Endothelial cell of umbilical vein (primary cell): ENCODE measurements at regions not wholly inside any gene's neighbourhood (a gene's known extent, or its start where the extent isn't known, plus 50 kb on each side); places are given as distances from the start of the nearest gene placed in this dataset.

Experiments
- BruUV-seq: library from RNA; stranded (reverse); fragments of 400-500 nt; replicated peaks from 2 replicates; lab custom pipeline; 2021; lab: Mats Ljungman, UMichigan
- CTCF ChIA-PET: fragments of 300-600, 350-600 bp; sonication (Branson Sonifier 250); formaldehyde crosslinking; loops from one replicate; lab custom pipeline; 2021; ENCODE audit warnings: antibody characterized with exemption, inconsistent platforms; lab: Charles Lee
- POLR2A ChIA-PET: fragments of 300-600, 350-600 bp; sonication (Branson Sonifier 250); formaldehyde crosslinking; loops from one replicate; lab custom pipeline; 2021; ENCODE audit warnings: antibody characterized with exemption, inconsistent platforms; lab: Charles Lee
- DNase-seq: peaks from one replicate; pipeline ENCODE4 v3.0.0-alpha.2; 2011; ENCODE audit warnings: low read depth, low spot score
- FAIRE-seq: peaks from 2 replicates; lab custom pipeline; 2011; peaks lifted over from hg19 to GRCh38; lab: Jason Lieb, UNC
- H2AFZ ChIP-seq: 2 replicates; pipeline ENCODE4 v1.6.0; 2012; ENCODE audit warnings: low read depth, low read length, control low read depth, inconsistent platforms
- H3K27ac ChIP-seq: 2 replicates; pipeline ENCODE4 v1.5.1; 2011; ENCODE audit warnings: low read depth, mild to moderate bottlenecking, control low read depth, low read length, moderate library complexity; ENCODE audit not compliant: insufficient read depth
- H3K27me3 ChIP-seq, 2 experiments: 2 replicates each; pipeline versions ENCODE4 v1.6.0 to v1.6.1; 2011; ENCODE audit warnings: low read length in 2 of 2, mixed read lengths in 1 of 2; ENCODE audit not compliant: control insufficient read depth in 2 of 2, insufficient read depth in 2 of 2
- H3K36me3 ChIP-seq, 2 experiments: 2 replicates in 1 of 2; 3 replicates in 1 of 2; pipeline ENCODE4 v1.5.1; 2011; ENCODE audit warnings: low read length in 2 of 2, mild to moderate bottlenecking in 1 of 2, moderate library complexity in 1 of 2; ENCODE audit not compliant: control insufficient read depth in 2 of 2, insufficient read depth in 2 of 2; ENCODE audit errors: extremely low read depth in 1 of 2
- H3K4me1 ChIP-seq: 3 replicates; pipeline ENCODE4 v1.5.1; 2011; ENCODE audit warnings: mild to moderate bottlenecking, low read length; ENCODE audit not compliant: control insufficient read depth, insufficient read depth; ENCODE audit errors: extremely low read depth
- H3K4me2 ChIP-seq: 2 replicates; pipeline ENCODE4 v1.6.1; 2011; ENCODE audit warnings: low read length, control low read depth, mixed read lengths; ENCODE audit not compliant: insufficient read depth
- H3K4me3 ChIP-seq, 3 experiments: fragments of 200-600 bp in 1 of 3; sonication (generic), shearing (Covaris generic) in 1 of 3; replicated peaks in 1 of 3; 2 replicates each; pipeline ENCODE4 v1.5.1; 2011 to 2016; ENCODE audit warnings: control low read depth in 3 of 3, low read length in 3 of 3, mild to moderate bottlenecking in 2 of 3, inconsistent platforms in 1 of 3, low read depth in 1 of 3, moderate library complexity in 1 of 3; ENCODE audit not compliant: insufficient read depth in 1 of 3
- H3K79me2 ChIP-seq: 2 replicates; pipeline ENCODE4 v1.6.0; 2012; ENCODE audit warnings: low read length, inconsistent platforms; ENCODE audit not compliant: control insufficient read depth, insufficient read depth
- H3K9ac ChIP-seq: replicated peaks from 2 replicates; pipeline ENCODE3; 2011; ENCODE audit warnings: low read length, control low read depth; ENCODE audit not compliant: insufficient read depth; ENCODE audit errors: extremely low read depth
- H3K9me1 ChIP-seq: replicated peaks from 3 replicates; pipeline ENCODE4 v1.6.0; 2011; ENCODE audit warnings: mild to moderate bottlenecking, low read length; ENCODE audit not compliant: control insufficient read depth, insufficient read depth; ENCODE audit errors: extremely low read depth
- H3K9me3 ChIP-seq: replicated peaks from 2 replicates; pipeline ENCODE4 v1.5.1; 2012; ENCODE audit warnings: low read length, inconsistent platforms; ENCODE audit not compliant: control insufficient read depth, insufficient read depth
- H4K20me1 ChIP-seq: replicated peaks from 2 replicates; pipeline ENCODE3; 2011; ENCODE audit warnings: mild to moderate bottlenecking, low read length; ENCODE audit not compliant: control insufficient read depth, insufficient read depth; ENCODE audit errors: extremely low read depth
- EZH2 ChIP-seq: IDR thresholded peaks from 2 replicates; pipeline ENCODE4 v1.6.1; 2012; ENCODE audit warnings: borderline replicate concordance, low read depth, mild to moderate bottlenecking, moderate library complexity, low read length, inconsistent platforms; ENCODE audit not compliant: severe bottlenecking
- FOS ChIP-seq: IDR thresholded peaks from 2 replicates; pipeline ENCODE4 v1.6.1; 2011; ENCODE audit warnings: mild to moderate bottlenecking, low read length, moderate library complexity, borderline replicate concordance; ENCODE audit not compliant: insufficient read depth
- GATA2 ChIP-seq: IDR thresholded peaks from 2 replicates; pipeline ENCODE4 v1.7.0; 2011; ENCODE audit warnings: low read depth, mild to moderate bottlenecking, moderate library complexity, mixed read lengths, low read length; ENCODE audit not compliant: insufficient read length, insufficient read depth
- JUN ChIP-seq: IDR thresholded peaks from 2 replicates; pipeline ENCODE4 v1.6.1; 2011; ENCODE audit warnings: borderline replicate concordance, low read depth; ENCODE audit not compliant: insufficient read length, insufficient read depth
- MYC ChIP-seq: IDR thresholded peaks from one replicate; pipeline ENCODE4 v1.6.1; 2011; ENCODE audit warnings: mild to moderate bottlenecking, low read depth, low read length
- POLR2A ChIP-seq: IDR thresholded peaks from 2 replicates; pipeline ENCODE4 v1.6.1; 2012; ENCODE audit warnings: low read depth, mild to moderate bottlenecking, control low read depth, low read length
- POLR2AphosphoS5 ChIP-seq: IDR thresholded peaks from 2 replicates; pipeline ENCODE4 v1.6.1; 2012; ENCODE audit warnings: low read depth, mild to moderate bottlenecking, control low read depth, low read length, moderate library complexity; ENCODE audit not compliant: insufficient read depth
- dilution Hi-C: fragments of 300-500 bp; cut with MboI; formaldehyde crosslinking; loops from one replicate; pipeline ENCODE4 v1.15.0; 2019; ENCODE audit warnings: low sequenced_read_pairs; ENCODE audit not compliant: extremely low pct_ligation_motif_present
- intact Hi-C: fragments of 100-400 bp; cut with micrococcal nuclease; formaldehyde crosslinking; loops from one replicate; pipeline ENCODE4 v1.10.0; 2022
- TF ChIP-seq, protein P1 (sequence below), 2 donors: IDR thresholded peaks; 1 replicate in 1 of 2; 2 replicates in 1 of 2; pipeline ENCODE4 v1.5.1; 2011; ENCODE audit warnings: low read length in 2 of 2, mild to moderate bottlenecking in 2 of 2, moderate library complexity in 2 of 2, control low read depth in 1 of 2, inconsistent platforms in 1 of 2, low read depth in 1 of 2; ENCODE audit not compliant: insufficient read depth in 1 of 2; ENCODE audit errors: extremely low read depth in 1 of 2
- TF ChIP-seq, protein P2 (sequence below): IDR thresholded peaks from 2 replicates; pipeline ENCODE4 v1.6.1; 2011; ENCODE audit not compliant: insufficient read depth, insufficient read length

DNA sequence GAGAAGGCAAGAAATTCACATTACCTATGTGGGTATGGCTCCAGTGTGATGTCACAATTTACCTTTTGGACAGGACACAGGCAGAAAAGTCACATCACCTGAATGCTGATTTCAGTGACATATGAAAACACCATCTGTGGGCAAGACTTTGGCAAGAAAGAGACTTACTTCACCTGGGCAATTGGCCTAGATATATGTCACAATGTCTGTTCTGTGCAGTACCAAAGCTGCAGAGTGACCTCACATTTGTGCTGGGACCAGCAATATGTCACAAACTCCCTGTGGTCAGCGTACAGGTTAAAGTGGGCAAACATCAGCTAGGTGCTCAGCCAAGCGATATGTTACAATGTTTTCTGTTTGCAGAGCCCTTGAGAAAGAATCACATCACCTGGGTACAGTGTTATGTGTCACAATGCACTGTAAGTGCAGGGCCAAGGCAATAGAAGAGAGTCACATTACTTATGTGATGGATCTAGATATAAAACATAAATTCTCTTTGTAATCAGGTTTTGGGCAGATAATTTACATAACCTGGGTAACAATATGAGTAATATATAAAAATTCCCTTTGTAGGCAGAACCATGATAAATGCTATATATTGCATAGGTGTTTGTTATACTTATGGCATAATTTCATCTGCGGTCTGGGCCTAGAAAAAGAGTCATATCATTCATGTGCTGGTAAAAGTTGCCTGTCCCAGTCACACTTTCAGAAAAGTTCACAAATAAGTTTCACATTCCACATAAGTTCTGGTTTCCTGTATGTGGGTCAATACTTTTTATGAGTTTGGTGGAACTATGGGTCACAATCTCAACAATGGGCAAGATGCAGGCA lies 949.4 kb upstream of the AMELY start:
- H3K27ac ChIP-seq = no peak overlapping the region
- H3K9me3 ChIP-seq = no peaks in the 10 kb centered on the region
- DNase-seq (no peak), FAIRE-seq (no peak)
- H3K36me3 ChIP-seq = no peaks in the 10 kb centered on the region
- H3K4me2 ChIP-seq = no peak overlapping the region
- H3K9ac ChIP-seq = no peak overlapping the region
- ChIA-PET POLR2A (no interaction called here), CTCF (no interaction called here)
- no peak overlapping the region for H2AFZ ChIP-seq
- H3K79me2 ChIP-seq = no peaks in the 10 kb centered on the region
- intact Hi-C loops (no loop called here), dilution Hi-C loops (no loop called here)
- no peaks in the 10 kb centered on the region for H3K27me3 ChIP-seq
- no TSS peak for BruUV-seq
- H3K4me1 ChIP-seq = no peaks in the 10 kb centered on the region
- no peak overlapping the region for H3K4me3 ChIP-seq
- TF ChIP-seq, protein P1, sequence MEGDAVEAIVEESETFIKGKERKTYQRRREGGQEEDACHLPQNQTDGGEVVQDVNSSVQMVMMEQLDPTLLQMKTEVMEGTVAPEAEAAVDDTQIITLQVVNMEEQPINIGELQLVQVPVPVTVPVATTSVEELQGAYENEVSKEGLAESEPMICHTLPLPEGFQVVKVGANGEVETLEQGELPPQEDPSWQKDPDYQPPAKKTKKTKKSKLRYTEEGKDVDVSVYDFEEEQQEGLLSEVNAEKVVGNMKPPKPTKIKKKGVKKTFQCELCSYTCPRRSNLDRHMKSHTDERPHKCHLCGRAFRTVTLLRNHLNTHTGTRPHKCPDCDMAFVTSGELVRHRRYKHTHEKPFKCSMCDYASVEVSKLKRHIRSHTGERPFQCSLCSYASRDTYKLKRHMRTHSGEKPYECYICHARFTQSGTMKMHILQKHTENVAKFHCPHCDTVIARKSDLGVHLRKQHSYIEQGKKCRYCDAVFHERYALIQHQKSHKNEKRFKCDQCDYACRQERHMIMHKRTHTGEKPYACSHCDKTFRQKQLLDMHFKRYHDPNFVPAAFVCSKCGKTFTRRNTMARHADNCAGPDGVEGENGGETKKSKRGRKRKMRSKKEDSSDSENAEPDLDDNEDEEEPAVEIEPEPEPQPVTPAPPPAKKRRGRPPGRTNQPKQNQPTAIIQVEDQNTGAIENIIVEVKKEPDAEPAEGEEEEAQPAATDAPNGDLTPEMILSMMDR (IDR thresholded peaks at IDR 0.05; ENCODE audit: extremely low read depth in 1 of 2, insufficient read depth in 1 of 2, low read depth in 1 of 2, low read length in 2 of 2) = no peak
- TF ChIP-seq POLR2AphosphoS5 (no peak), MYC (no peak)
- TF ChIP-seq, protein P2, sequence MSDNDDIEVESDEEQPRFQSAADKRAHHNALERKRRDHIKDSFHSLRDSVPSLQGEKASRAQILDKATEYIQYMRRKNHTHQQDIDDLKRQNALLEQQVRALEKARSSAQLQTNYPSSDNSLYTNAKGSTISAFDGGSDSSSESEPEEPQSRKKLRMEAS = no peak
- H3K9me1 ChIP-seq = no peaks in the 10 kb centered on the region
- no peaks in the 10 kb centered on the region for H4K20me1 ChIP-seq

DNA sequence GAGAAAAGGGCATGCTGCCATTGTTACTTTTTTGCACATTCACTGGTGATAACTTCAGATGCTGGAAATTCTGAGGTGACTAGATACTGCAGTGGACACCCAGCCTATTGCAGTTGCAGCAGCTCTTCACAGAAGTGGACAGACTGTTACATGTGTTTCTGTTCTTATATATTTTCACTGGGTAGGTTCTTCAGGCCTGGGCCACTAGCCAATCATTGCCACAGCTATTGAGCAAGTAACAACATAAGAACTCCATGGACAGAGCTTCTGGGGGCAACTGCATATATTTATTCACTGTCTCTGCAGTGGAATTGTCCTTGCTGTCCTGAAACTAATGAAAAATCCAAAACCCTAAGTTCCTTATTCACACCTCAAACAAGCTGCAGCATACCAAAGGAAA lies 938.6 kb upstream of the AMELY start:
- intact Hi-C loops (no loop called here), dilution Hi-C loops (no loop called here)
- DNase-seq = no peak
- Histone ChIP-seq H3K4me3 (no peak overlapping the region), H3K36me3 (no peaks in the 10 kb centered on the region), H3K9me1 (no peaks in the 10 kb centered on the region), H3K27me3 (no peaks in the 10 kb centered on the region), H4K20me1 (no peaks in the 10 kb centered on the region), H2AFZ (no peak overlapping the region), H3K79me2 (no peaks in the 10 kb centered on the region), H3K27ac (no peak overlapping the region), H3K4me2 (no peak overlapping the region), H3K9me3 (no peaks in the 10 kb centered on the region), H3K9ac (no peak overlapping the region), H3K4me1 (no peaks in the 10 kb centered on the region)
- POLR2A ChIA-PET = no interaction called here
- CTCF ChIA-PET = no interaction called here
- FAIRE-seq = no peak
- no TSS peak for BruUV-seq
- TF ChIP-seq POLR2AphosphoS5 (no peak), MYC (no peak), JUN (no peak), GATA2 (no peak), EZH2 (no peak), POLR2A (no peak), FOS (no peak)
- TF ChIP-seq, protein P2 = no peak
- TF ChIP-seq, protein P1 (IDR thresholded peaks at IDR 0.05; ENCODE audit: extremely low read depth in 1 of 2, insufficient read depth in 1 of 2, low read depth in 1 of 2, low read length in 2 of 2) = no peak
